Ishikawa (cell line): ENCODE measurements at regions not wholly inside any gene's neighbourhood (a gene's known extent, or its start where the extent isn't known, plus 50 kb on each side); places are given as distances from the start of the nearest gene placed in this dataset.

ENCODE experiments used
- CEBPB ChIP-seq: IDR thresholded peaks from 2 replicates; pipeline ENCODE4 v1.6.1; 2012
- CREB1 ChIP-seq: IDR thresholded peaks from 2 replicates; pipeline ENCODE4 v1.6.1; 2012; ENCODE audit warnings: low read depth
- FOXM1 ChIP-seq: IDR thresholded peaks from 2 replicates; pipeline ENCODE4 v1.6.1; 2012; ENCODE audit warnings: low read depth, borderline replicate concordance
- RAD21 ChIP-seq: IDR thresholded peaks from 2 replicates; pipeline ENCODE4 v1.6.1; 2012; ENCODE audit warnings: low read depth
- TF ChIP-seq, protein P1 (sequence below): IDR thresholded peaks from 2 replicates; pipeline ENCODE4 v1.6.1; 2012
- TF ChIP-seq, protein P2 (sequence below): IDR thresholded peaks from 2 replicates; pipeline ENCODE4 v1.6.1; 2012

DNA sequence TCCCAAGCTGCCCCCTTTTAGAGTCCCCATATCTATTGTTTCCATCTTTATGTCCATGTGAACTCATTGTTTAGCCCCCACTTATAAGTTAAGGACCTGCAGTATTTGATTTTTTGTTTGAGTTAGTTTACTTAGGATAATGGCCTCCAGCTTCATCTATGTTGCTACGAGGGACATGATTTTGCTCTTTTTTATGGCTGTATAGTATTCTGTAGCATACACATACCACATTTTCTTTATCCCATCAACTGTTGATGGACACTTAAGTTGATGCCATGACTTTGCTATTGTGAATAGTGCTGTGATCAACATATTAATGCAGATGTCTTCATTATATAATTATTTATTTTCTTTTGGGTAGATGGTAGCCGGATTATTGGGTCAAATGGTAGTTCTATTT lies 576.9 kb downstream of the ANKRD7 start:
- TF ChIP-seq CEBPB, result no peak
- no peak for TF ChIP-seq RAD21
- TF ChIP-seq, protein P1, sequence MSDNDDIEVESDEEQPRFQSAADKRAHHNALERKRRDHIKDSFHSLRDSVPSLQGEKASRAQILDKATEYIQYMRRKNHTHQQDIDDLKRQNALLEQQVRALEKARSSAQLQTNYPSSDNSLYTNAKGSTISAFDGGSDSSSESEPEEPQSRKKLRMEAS, result no peak
- no peak for TF ChIP-seq FOXM1
- TF ChIP-seq, protein P2, sequence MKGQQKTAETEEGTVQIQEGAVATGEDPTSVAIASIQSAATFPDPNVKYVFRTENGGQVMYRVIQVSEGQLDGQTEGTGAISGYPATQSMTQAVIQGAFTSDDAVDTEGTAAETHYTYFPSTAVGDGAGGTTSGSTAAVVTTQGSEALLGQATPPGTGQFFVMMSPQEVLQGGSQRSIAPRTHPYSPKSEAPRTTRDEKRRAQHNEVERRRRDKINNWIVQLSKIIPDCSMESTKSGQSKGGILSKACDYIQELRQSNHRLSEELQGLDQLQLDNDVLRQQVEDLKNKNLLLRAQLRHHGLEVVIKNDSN, result no peak
- no peak for TF ChIP-seq CREB1
